ENCODE measurements at regions not wholly inside any gene's neighbourhood (a gene's known extent, or its start where the extent isn't known, plus 50 kb on each side); places are given as distances from the start of the nearest gene placed in this dataset.

DNA sequence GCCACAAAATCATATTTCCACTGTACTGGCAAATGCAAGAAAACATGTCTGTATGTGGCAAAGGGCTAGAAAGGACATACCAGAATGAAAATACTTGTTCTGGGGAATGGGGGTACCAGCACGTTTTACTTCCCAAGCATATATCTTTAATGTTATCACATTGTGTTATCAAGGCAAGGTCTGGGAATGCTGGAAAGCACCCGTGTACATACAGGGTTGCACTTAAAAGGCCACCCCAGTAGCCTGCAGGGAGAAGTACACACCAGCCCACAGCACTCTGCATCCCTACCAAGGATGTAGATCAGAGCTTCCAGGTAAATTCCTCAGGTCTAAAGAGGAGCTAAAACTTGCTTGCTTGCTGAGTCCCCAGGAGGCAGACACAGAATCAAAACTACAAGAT is 381.8 kb downstream of the RRAGC start:
- Histone ChIP-seq H3K4me3 (no peak overlapping the region), H3F3A (ENCODE audit: insufficient read depth, low read depth) (no peaks in the 10 kb centered on the region), H3K79me2 (ENCODE audit: low read depth) (no peaks in the 10 kb centered on the region), H3K27ac (no peak overlapping the region), H4K20me1 (ENCODE audit: insufficient read depth) (no peaks in the 10 kb centered on the region), H3K9me3 (ENCODE audit: insufficient read depth, low read depth) (no peaks in the 10 kb centered on the region), H3K4me2 (no peak overlapping the region), H3K27me3 (ENCODE audit: insufficient read depth, low read depth) (peaks cover 73% of the 10 kb centered on the region), H3K36me3 (ENCODE audit: low read depth) (no peaks in the 10 kb centered on the region), H3K9me2 (ENCODE audit: insufficient read depth) (no peaks in the 10 kb centered on the region), H2AFZ (no peak overlapping the region), H3K4me1 (replicated peaks; ENCODE audit: insufficient read depth) (no peaks in the 10 kb centered on the region)
- CTCF ChIA-PET, result no interaction called here
- intact Hi-C loops (cut with micrococcal nuclease; ENCODE audit: unreplicated experiment), result no loop called here
- no peak for DNase-seq
- TF ChIP-seq EZH2 (IDR thresholded peaks at IDR 0.05; ENCODE audit: low read depth), result no peak
- POLR2A ChIA-PET (ENCODE audit: unreplicated experiment), result no interaction called here
- BruUV-seq (replicated peaks), result no TSS peak

DNA sequence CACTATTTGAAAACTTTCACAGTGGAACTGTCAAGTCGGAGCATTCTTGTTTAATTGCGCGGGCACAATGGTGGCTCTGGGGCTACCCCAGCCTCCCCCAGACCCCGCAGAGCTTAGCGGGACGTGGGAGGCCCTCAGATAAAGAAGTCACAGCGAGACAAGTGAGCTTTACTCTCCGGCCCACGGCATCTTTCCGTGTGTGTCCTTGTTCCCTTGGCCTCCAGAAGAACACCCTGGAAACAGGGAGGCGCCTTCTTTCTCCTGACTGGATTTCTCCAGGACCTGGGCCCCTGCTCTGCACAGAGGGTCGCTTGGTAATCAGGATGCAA is 382.8 kb downstream of the RRAGC start:
- intact Hi-C loops (cut with micrococcal nuclease; ENCODE audit: unreplicated experiment), result no loop called here
- H2AFZ ChIP-seq, result no peak overlapping the region
- H3K4me1 ChIP-seq (replicated peaks; ENCODE audit: insufficient read depth), result no peaks in the 10 kb centered on the region
- H3K9me2 ChIP-seq (ENCODE audit: insufficient read depth), result no peaks in the 10 kb centered on the region
- DNase-seq, result no peak
- no peak overlapping the region for H3K27ac ChIP-seq
- CTCF ChIA-PET, result no interaction called here
- no peaks in the 10 kb centered on the region for H3K36me3 ChIP-seq (ENCODE audit: low read depth)
- no peak overlapping the region for H3K4me2 ChIP-seq
- H3K79me2 ChIP-seq (ENCODE audit: low read depth), result no peaks in the 10 kb centered on the region
- TF ChIP-seq EZH2 (IDR thresholded peaks at IDR 0.05; ENCODE audit: low read depth), result no peak
- TF ChIP-seq, protein P1, sequence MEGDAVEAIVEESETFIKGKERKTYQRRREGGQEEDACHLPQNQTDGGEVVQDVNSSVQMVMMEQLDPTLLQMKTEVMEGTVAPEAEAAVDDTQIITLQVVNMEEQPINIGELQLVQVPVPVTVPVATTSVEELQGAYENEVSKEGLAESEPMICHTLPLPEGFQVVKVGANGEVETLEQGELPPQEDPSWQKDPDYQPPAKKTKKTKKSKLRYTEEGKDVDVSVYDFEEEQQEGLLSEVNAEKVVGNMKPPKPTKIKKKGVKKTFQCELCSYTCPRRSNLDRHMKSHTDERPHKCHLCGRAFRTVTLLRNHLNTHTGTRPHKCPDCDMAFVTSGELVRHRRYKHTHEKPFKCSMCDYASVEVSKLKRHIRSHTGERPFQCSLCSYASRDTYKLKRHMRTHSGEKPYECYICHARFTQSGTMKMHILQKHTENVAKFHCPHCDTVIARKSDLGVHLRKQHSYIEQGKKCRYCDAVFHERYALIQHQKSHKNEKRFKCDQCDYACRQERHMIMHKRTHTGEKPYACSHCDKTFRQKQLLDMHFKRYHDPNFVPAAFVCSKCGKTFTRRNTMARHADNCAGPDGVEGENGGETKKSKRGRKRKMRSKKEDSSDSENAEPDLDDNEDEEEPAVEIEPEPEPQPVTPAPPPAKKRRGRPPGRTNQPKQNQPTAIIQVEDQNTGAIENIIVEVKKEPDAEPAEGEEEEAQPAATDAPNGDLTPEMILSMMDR (conservative IDR thresholded peaks at IDR 0.05), result no peak
- no peaks in the 10 kb centered on the region for H4K20me1 ChIP-seq (ENCODE audit: insufficient read depth)
- BruUV-seq (replicated peaks), result no TSS peak
- H3K4me3 ChIP-seq, result no peak overlapping the region
- H3F3A ChIP-seq (ENCODE audit: insufficient read depth, low read depth), result no peaks in the 10 kb centered on the region
- POLR2A ChIA-PET (ENCODE audit: unreplicated experiment), result no interaction called here
- H3K27me3 ChIP-seq (ENCODE audit: insufficient read depth, low read depth), result peaks cover 69% of the 10 kb centered on the region
- H3K9me3 ChIP-seq (ENCODE audit: insufficient read depth, low read depth), result no peaks in the 10 kb centered on the region

DNA sequence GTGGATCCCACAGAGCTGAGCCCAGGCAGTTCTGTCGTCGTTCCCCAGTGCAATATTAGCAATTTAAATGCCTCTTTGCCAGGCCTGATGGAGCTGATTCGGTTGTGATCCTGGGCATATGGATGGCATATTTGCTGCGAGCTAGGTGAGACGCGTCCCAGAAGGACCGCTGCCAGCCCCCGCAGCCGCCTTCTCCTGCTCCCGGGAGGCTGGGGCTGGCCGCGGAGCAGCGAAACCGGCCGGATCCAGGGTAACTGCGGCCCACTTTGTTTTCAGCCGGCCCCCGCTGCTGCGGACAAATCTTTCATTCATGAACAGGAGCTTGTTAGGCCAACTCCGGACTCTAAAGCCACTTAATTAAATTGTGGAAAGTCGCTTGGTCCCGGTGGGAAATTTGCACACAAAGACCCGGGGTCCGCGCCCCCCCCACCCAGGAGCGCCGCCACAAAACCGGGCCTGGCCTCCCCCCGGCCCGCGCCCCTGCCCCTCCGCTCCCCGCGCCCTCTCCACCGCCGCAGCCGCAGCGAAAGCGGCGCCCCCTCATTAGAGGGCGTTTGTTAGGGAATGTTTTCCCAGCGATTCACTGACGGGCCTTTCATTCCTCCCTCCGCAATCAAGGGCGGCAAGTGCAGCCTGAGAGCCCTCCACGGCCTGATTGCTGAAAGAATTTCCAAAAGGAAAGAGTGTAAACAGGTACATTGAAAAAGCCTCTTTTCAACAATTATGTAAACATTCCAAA is 383.3 kb downstream of the RRAGC start:
- no peaks in the 10 kb centered on the region for H3K9me3 ChIP-seq (ENCODE audit: insufficient read depth, low read depth)
- H3K79me2 ChIP-seq (ENCODE audit: low read depth), result no peaks in the 10 kb centered on the region
- H3K9me2 ChIP-seq (ENCODE audit: insufficient read depth), result no peaks in the 10 kb centered on the region
- no peak overlapping the region for H2AFZ ChIP-seq
- no peak overlapping the region for H3K4me3 ChIP-seq
- H3K27ac ChIP-seq, result no peak overlapping the region
- no peaks in the 10 kb centered on the region for H3K4me1 ChIP-seq (replicated peaks; ENCODE audit: insufficient read depth)
- DNase-seq, result no peak
- TF ChIP-seq, protein P1 (conservative IDR thresholded peaks at IDR 0.05), result no peak
- TF ChIP-seq EZH2 (IDR thresholded peaks at IDR 0.05; ENCODE audit: low read depth), result no peak
- BruUV-seq (replicated peaks), result no TSS peak
- ChIA-PET CTCF (no interaction called here), POLR2A (ENCODE audit: unreplicated experiment) (no interaction called here)
- no peaks in the 10 kb centered on the region for H3K36me3 ChIP-seq (ENCODE audit: low read depth)
- no peak overlapping the region for H3K4me2 ChIP-seq
- H3F3A ChIP-seq (ENCODE audit: insufficient read depth, low read depth), result no peaks in the 10 kb centered on the region
- no peaks in the 10 kb centered on the region for H4K20me1 ChIP-seq (ENCODE audit: insufficient read depth)
- peaks cover 64% of the 10 kb centered on the region for H3K27me3 ChIP-seq (ENCODE audit: insufficient read depth, low read depth)
- intact Hi-C loops (cut with micrococcal nuclease; ENCODE audit: unreplicated experiment), result no loop called here

DNA sequence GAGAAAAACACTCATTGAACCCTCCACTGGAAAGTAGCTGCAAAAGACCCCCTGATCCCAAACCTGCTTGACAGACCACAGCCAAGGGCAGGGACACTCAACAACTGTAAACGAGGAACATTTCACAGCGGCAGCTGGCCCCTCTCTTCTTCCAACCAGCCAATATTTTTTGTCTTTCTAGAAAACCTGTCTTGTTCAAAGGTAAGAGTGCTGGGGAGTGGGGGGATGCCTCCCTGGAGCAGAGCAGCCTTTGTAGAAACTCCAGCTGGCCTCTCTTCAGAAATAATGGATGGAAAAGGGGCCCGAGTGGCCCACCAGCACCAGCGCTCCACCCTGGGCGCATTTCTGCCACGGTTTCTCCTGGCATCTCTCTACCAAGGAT is 384.0 kb downstream of the RRAGC start:
- Histone ChIP-seq H4K20me1 (ENCODE audit: insufficient read depth) (no peaks in the 10 kb centered on the region), H2AFZ (no peak overlapping the region), H3K27ac (no peak overlapping the region), H3K9me3 (ENCODE audit: insufficient read depth, low read depth) (no peaks in the 10 kb centered on the region), H3K4me1 (replicated peaks; ENCODE audit: insufficient read depth) (no peaks in the 10 kb centered on the region), H3K36me3 (ENCODE audit: low read depth) (no peaks in the 10 kb centered on the region), H3F3A (ENCODE audit: insufficient read depth, low read depth) (no peaks in the 10 kb centered on the region), H3K27me3 (ENCODE audit: insufficient read depth, low read depth) (peaks cover 57% of the 10 kb centered on the region), H3K4me2 (no peak overlapping the region), H3K79me2 (ENCODE audit: low read depth) (no peaks in the 10 kb centered on the region), H3K4me3 (no peak overlapping the region), H3K9me2 (ENCODE audit: insufficient read depth) (no peaks in the 10 kb centered on the region)
- no TSS peak for BruUV-seq (replicated peaks)
- CTCF ChIA-PET, result no interaction called here
- TF ChIP-seq, protein P1 (conservative IDR thresholded peaks at IDR 0.05), result no peak
- TF ChIP-seq EZH2 (IDR thresholded peaks at IDR 0.05; ENCODE audit: low read depth), result no peak
- POLR2A ChIA-PET (ENCODE audit: unreplicated experiment), result no interaction called here
- no peak for DNase-seq
- intact Hi-C loops (cut with micrococcal nuclease; ENCODE audit: unreplicated experiment), result no loop called here

Data from PC-9 (cell line).